ENCODE measurements at regions not wholly inside any gene's neighbourhood (a gene's known extent, or its start where the extent isn't known, plus 50 kb on each side); places are given as distances from the start of the nearest gene placed in this dataset.

- H3K27me3 ChIP-seq (ENCODE audit: control insufficient read depth in 2 of 2, insufficient read depth in 2 of 2, low read length in 2 of 2) = no peaks in the 10 kb centered on the region
- ChIA-PET POLR2A (no interaction called here), CTCF (interaction anchor here (0.7 to 0.9 kb wide), 2 partner anchors 11 to 417 kb away, joined by 3 to 4 read pairs; no protein-coding TSS in a partner anchor)
- H3K9ac ChIP-seq (replicated peaks; ENCODE audit: extremely low read depth, insufficient read depth, low read length) = no peak overlapping the region
- H3K9me1 ChIP-seq (replicated peaks; ENCODE audit: control insufficient read depth, extremely low read depth, insufficient read depth, low read length) = no peaks in the 10 kb centered on the region
- H2AFZ ChIP-seq (ENCODE audit: low read depth, low read length) = no peak overlapping the region
- no peaks in the 10 kb centered on the region for H3K9me3 ChIP-seq (replicated peaks; ENCODE audit: control insufficient read depth, insufficient read depth, low read length)
- no peak overlapping the region for H3K27ac ChIP-seq (ENCODE audit: insufficient read depth, low read depth, low read length)
- H3K4me3 ChIP-seq (replicated peaks in 1 of 3; ENCODE audit: insufficient read depth in 1 of 3, low read depth in 1 of 3, low read length in 3 of 3) = no peak overlapping the region
- intact Hi-C loops (cut with micrococcal nuclease) (no loop called here), dilution Hi-C loops (cut with MboI; ENCODE audit: extremely low pct_ligation_motif_present, low sequenced_read_pairs) (no loop called here)
- no peak for DNase-seq (ENCODE audit: low read depth, low spot score)
- no peak overlapping the region for H3K4me2 ChIP-seq (ENCODE audit: insufficient read depth, low read length)
- TF ChIP-seq JUN (IDR thresholded peaks at IDR 0.05; ENCODE audit: borderline replicate concordance, insufficient read depth, insufficient read length, low read depth) (no peak), POLR2AphosphoS5 (IDR thresholded peaks at IDR 0.05; ENCODE audit: insufficient read depth, low read depth, low read length) (no peak), EZH2 (IDR thresholded peaks at IDR 0.05; ENCODE audit: borderline replicate concordance, low read depth, low read length, severe bottlenecking) (no peak), MYC (IDR thresholded peaks at IDR 0.05; ENCODE audit: low read depth, low read length) (no peak), GATA2 (IDR thresholded peaks at IDR 0.05; ENCODE audit: insufficient read depth, insufficient read length, low read depth, low read length) (no peak), POLR2A (IDR thresholded peaks at IDR 0.05; ENCODE audit: low read depth, low read length) (no peak), CTCF (IDR thresholded peaks at IDR 0.05; ENCODE audit: extremely low read depth in 1 of 2, insufficient read depth in 1 of 2, low read depth in 1 of 2, low read length in 2 of 2) (no peak), FOS (IDR thresholded peaks at IDR 0.05; ENCODE audit: borderline replicate concordance, insufficient read depth, low read length) (no peak), MAX (IDR thresholded peaks at IDR 0.05; ENCODE audit: insufficient read depth, insufficient read length) (no peak)
- no peaks in the 10 kb centered on the region for H3K79me2 ChIP-seq (ENCODE audit: control insufficient read depth, insufficient read depth, low read length)
- H3K4me1 ChIP-seq (ENCODE audit: control insufficient read depth, extremely low read depth, insufficient read depth, low read length) = no peaks in the 10 kb centered on the region
- BruUV-seq (replicated peaks) = no TSS peak
- FAIRE-seq = no peak
- no peaks in the 10 kb centered on the region for H4K20me1 ChIP-seq (replicated peaks; ENCODE audit: control insufficient read depth, extremely low read depth, insufficient read depth, low read length)
- no peaks in the 10 kb centered on the region for H3K36me3 ChIP-seq (ENCODE audit: control insufficient read depth in 2 of 2, extremely low read depth in 1 of 2, insufficient read depth in 2 of 2, low read length in 2 of 2)
Measured at GRCh38 chr12:85504164-85504563, 224.1 kb downstream of the ALX1 start.
